Suprapubic skin (tissue), 4 donors: ENCODE measurements at regions not wholly inside any gene's neighbourhood (a gene's known extent, or its start where the extent isn't known, plus 50 kb on each side); places are given as distances from the start of the nearest gene placed in this dataset.

Source experiments
- CTCF ChIP-seq, 2 donors: fragments of 200-600 bp in 1 of 2; fragments of 450-650 bp in 1 of 2; sonication (generic) in 1 of 2; IDR thresholded peaks; one replicate each; pipeline ENCODE4 v1.5.1; 2016 to 2019; ENCODE audit warnings: antibody characterized with exemption in 2 of 2, mild to moderate bottlenecking in 1 of 2, moderate library complexity in 1 of 2
- POLR2A ChIP-seq, 2 donors: fragments of 450-650 bp; IDR thresholded peaks; one replicate each; pipeline ENCODE4 v1.6.1; 2017; ENCODE audit warnings: antibody characterized with exemption in 2 of 2, mild to moderate bottlenecking in 2 of 2, moderate library complexity in 2 of 2
- POLR2AphosphoS5 ChIP-seq, 3 donors: sonication (generic); formaldehyde crosslinking; IDR thresholded peaks; one replicate each; pipeline ENCODE4 v1.6.1; 2017; ENCODE audit warnings: antibody characterized with exemption in 3 of 3

GRCh38 chr14:27917896-27918295 lies 848.7 kb upstream of the FOXG1 start:
- no peak for TF ChIP-seq POLR2AphosphoS5 (IDR thresholded peaks at IDR 0.05)
- no peak for TF ChIP-seq POLR2A (IDR thresholded peaks at IDR 0.05)
- TF ChIP-seq CTCF (IDR thresholded peaks at IDR 0.05): no peak
